Ovary (tissue), 7 donors: ENCODE measurements at regions not wholly inside any gene's neighbourhood (a gene's known extent, or its start where the extent isn't known, plus 50 kb on each side); places are given as distances from the start of the nearest gene placed in this dataset.

Experiments used
- DNase-seq, 5 donors: peaks; one replicate each; pipeline ENCODE4 v3.0.0-alpha.2; 2019 to 2020
- H3K27ac ChIP-seq, 2 donors: fragments of 200-600 bp; one replicate each; pipeline versions ENCODE4 v1.5.1 to v1.8.0; 2019 to 2022
- H3K27me3 ChIP-seq: fragments of 200-600 bp; one replicate; pipeline ENCODE4 v1.8.0; 2022
- H3K36me3 ChIP-seq: fragments of 200-600 bp; sonication (generic); one replicate; pipeline ENCODE4 v1.5.1; 2019
- H3K4me1 ChIP-seq: one replicate; pipeline ENCODE4 v1.8.1; 2013; ENCODE audit warnings: mild to moderate bottlenecking, moderate library complexity; ENCODE audit not compliant: insufficient read depth
- H3K4me3 ChIP-seq: fragments of 200-600 bp; sonication (generic); one replicate; pipeline ENCODE4 v1.5.1; 2017
- H3K9me3 ChIP-seq, 2 donors: fragments of 200-600 bp in 1 of 2; sonication (generic) in 1 of 2; one replicate each; pipeline versions ENCODE4 v1.5.1 to v1.8.1; 2013 to 2019; ENCODE audit warnings: mild to moderate bottlenecking in 1 of 2, moderate library complexity in 1 of 2
- CTCF ChIP-seq, 3 donors: fragments of 450-650 bp in 2 of 3; fragments of 200-600 bp in 1 of 3; IDR thresholded peaks; one replicate each; pipeline versions ENCODE4 v1.5.1 to v1.8.0; 2016 to 2022; ENCODE audit warnings: antibody characterized with exemption in 3 of 3, mild to moderate bottlenecking in 1 of 3
- EP300 ChIP-seq: sonication (generic); formaldehyde crosslinking; IDR thresholded peaks from one replicate; pipeline ENCODE4 v1.6.1; 2017; ENCODE audit warnings: antibody characterized with exemption
- POLR2A ChIP-seq: fragments of 450-650 bp; IDR thresholded peaks from one replicate; pipeline ENCODE4 v1.6.1; 2017; ENCODE audit warnings: antibody characterized with exemption, mild to moderate bottlenecking, moderate library complexity
- WGBS, 3 donors: extraction: QIAGEN DNeasy Blood & Tissue Kit in 1 of 3; methylation state at CpG; one replicate each; pipeline versions ENCODE4 v1.1.5 to v1.1.7; 2013 to 2017; 5-methylcytosine and 5-hydroxymethylcytosine counted together
- intact Hi-C, 4 donors: fragments of 100-400 bp; cut with DNase I; formaldehyde crosslinking; loops; one replicate each; pipeline versions ENCODE4 v1.11.0 to v1.15.1; 2022 to 2023
- donor health status: DM: no; HTN: no; CAD: no; lungs with moderate emphysema.
- donor health status: DM: no; HTN: no; CAD: no.
- donor health status: Bipolar disorder and iron deficiency.
- donor health status: DM: no; HTN: no; CAD: no.
- donor health status: DM: yes; HTN: yes; CAD: no.

GRCh38 chr5:142397178-142397577 is 72.4 kb upstream of the SPRY4 start:
- intact Hi-C loops: no loop called here
- no peaks in the 10 kb centered on the region for H3K4me1 ChIP-seq
- TF ChIP-seq POLR2A (no peak), CTCF (IDR thresholded peaks at IDR 0.05) (no peak), EP300 (no peak)
- H3K9me3 ChIP-seq: no peaks in the 10 kb centered on the region
- DNase-seq: no peak
- H3K4me3 ChIP-seq: no peak overlapping the region
- H3K27me3 ChIP-seq: no peaks in the 10 kb centered on the region
- H3K27ac ChIP-seq: no peak overlapping the region
- 76 to 86% (median 79%) methylated on average over 3 of the region's 3 CpGs for WGBS, 3 donors
- H3K36me3 ChIP-seq: no peaks in the 10 kb centered on the region

- Histone ChIP-seq H3K9me3 (no peaks in the 10 kb centered on the region), H3K36me3 (no peaks in the 10 kb centered on the region), H3K27me3 (no peaks in the 10 kb centered on the region), H3K4me1 (no peaks in the 10 kb centered on the region), H3K4me3 (no peak overlapping the region), H3K27ac (no peak overlapping the region)
- 92 to 95% (median 93%) methylated on average over 2 of the region's 2 CpGs for WGBS, 3 donors
- intact Hi-C loops: no loop called here
- no peak for DNase-seq
- TF ChIP-seq POLR2A (no peak), EP300 (no peak), CTCF (IDR thresholded peaks at IDR 0.05) (no peak)
Observed at GRCh38 chr5:142396436-142397038, 71.7 kb upstream of the SPRY4 start.

- Histone ChIP-seq H3K27ac (no peak overlapping the region), H3K4me1 (no peaks in the 10 kb centered on the region), H3K36me3 (no peaks in the 10 kb centered on the region), H3K4me3 (no peak overlapping the region), H3K9me3 (no peaks in the 10 kb centered on the region), H3K27me3 (no peaks in the 10 kb centered on the region)
- 51 to 76% (median 58%) methylated on average over 4 of the region's 4 CpGs for WGBS, 3 donors
- TF ChIP-seq POLR2A (no peak), EP300 (no peak), CTCF (IDR thresholded peaks at IDR 0.05) (no peak)
- intact Hi-C loops: no loop called here
- DNase-seq: no peak
Observed at GRCh38 chr5:142395334-142395733, 70.5 kb upstream of the SPRY4 start.

DNA sequence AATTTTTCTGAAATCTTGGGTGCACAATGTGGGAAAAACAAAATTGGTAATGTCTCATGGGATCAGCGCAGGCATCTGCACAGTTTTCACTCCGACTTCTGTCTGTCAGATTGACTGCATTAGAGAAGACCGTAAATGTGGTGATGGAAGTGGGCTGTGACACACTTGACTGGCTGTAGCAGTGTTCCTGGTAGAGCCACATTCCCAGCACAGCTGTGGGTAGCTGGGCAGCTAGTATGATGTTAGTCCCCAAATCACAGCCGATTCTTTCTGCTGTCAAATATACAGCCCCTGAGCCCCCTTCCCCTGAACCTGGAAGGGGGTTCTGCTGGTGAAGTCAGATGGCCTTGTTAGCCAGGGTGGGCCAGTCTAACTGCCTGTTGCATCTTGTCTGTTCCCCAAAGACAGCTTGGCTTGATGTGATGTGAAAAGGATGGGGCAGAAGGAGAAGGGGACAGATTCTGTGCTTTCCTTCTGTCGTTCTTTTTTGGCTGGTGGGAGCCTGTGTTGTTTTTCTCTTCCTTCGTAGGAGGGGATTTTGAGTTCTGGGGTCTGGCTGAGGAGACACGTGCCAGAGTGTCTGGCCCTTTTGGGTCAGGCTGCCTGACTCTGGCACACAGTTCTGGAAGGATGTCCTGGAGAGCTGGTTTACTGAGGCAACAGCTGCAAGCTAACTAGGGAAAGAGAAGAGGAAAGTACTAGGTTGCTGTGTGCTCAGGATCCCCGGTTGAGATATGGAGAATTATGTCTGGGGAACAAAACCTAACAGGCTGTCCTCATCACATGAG is 66.4 kb upstream of the SPRY4 start:
- H3K4me1 ChIP-seq: no peaks in the 10 kb centered on the region
- no peak for TF ChIP-seq EP300
- no peak for TF ChIP-seq POLR2A
- TF ChIP-seq CTCF (IDR thresholded peaks at IDR 0.05): no peak
- 40 to 47% (median 44%) methylated on average over 8 of the region's 8 CpGs for WGBS, 3 donors
- no peaks in the 10 kb centered on the region for H3K9me3 ChIP-seq
- H3K27ac ChIP-seq: no peak overlapping the region
- H3K27me3 ChIP-seq: no peaks in the 10 kb centered on the region
- H3K4me3 ChIP-seq: no peak overlapping the region
- DNase-seq: no peak
- H3K36me3 ChIP-seq: no peaks in the 10 kb centered on the region
- intact Hi-C loops: no loop called here
